ENCODE measurements at regions not wholly inside any gene's neighbourhood (a gene's known extent, or its start where the extent isn't known, plus 50 kb on each side); places are given as distances from the start of the nearest gene placed in this dataset.
"Not testable (repeated sequence)": the region's sequence is repeated elsewhere in the genome, so short reads cannot be mapped to it uniquely, and the experiment has no call there.

- not testable (repeated sequence) for DNase-seq
Measured at GRCh38 chr6:102808944-102809505, 1415.5 kb downstream of the GRIK2 start.

GRCh38 chr6:102799051-102799450 is 1405.5 kb downstream of the GRIK2 start:
- DNase-seq = no peak

- DNase-seq = no peak
Measured at GRCh38 chr6:102798636-102799035, 1405.1 kb downstream of the GRIK2 start.

- DNase-seq = no peak
Measured at GRCh38 chr6:102793752-102794151, 1400.2 kb downstream of the GRIK2 start.

GRCh38 chr6:102774326-102774725 is 1380.8 kb downstream of the GRIK2 start:
- DNase-seq = no peak

GRCh38 chr6:102773636-102774035 is 1380.1 kb downstream of the GRIK2 start:
- no peak for DNase-seq

- DNase-seq = no peak
Measured at GRCh38 chr6:102766963-102767362, 1373.5 kb downstream of the GRIK2 start.

GRCh38 chr6:102764317-102764716 is 1370.8 kb downstream of the GRIK2 start:
- no peak for DNase-seq

GRCh38 chr6:102763891-102764290 is 1370.4 kb downstream of the GRIK2 start:
- no peak for DNase-seq

- no peak for DNase-seq
Measured at GRCh38 chr6:102761872-102762271, 1368.4 kb downstream of the GRIK2 start.

GRCh38 chr6:102759415-102759814 is 1365.9 kb downstream of the GRIK2 start:
- DNase-seq = no peak

- DNase-seq = not testable (repeated sequence)
Measured at GRCh38 chr6:102758536-102758935, 1365.0 kb downstream of the GRIK2 start.

GRCh38 chr6:102749210-102749971 is 1355.9 kb downstream of the GRIK2 start:
- no peak for DNase-seq

GRCh38 chr6:102746941-102747340 is 1353.4 kb downstream of the GRIK2 start:
- DNase-seq = no peak

GRCh38 chr6:102742754-102743356 is 1349.3 kb downstream of the GRIK2 start:
- no peak for DNase-seq

- no peak for DNase-seq
Measured at GRCh38 chr6:102742028-102742427, 1348.5 kb downstream of the GRIK2 start.

GRCh38 chr6:102736941-102737368 is 1343.4 kb downstream of the GRIK2 start:
- DNase-seq = no peak

- DNase-seq = no peak
Measured at GRCh38 chr6:102732898-102733297, 1339.4 kb downstream of the GRIK2 start.

- DNase-seq = not testable (repeated sequence)
Measured at GRCh38 chr6:102722086-102722485, 1328.6 kb downstream of the GRIK2 start.

- DNase-seq = no peak
Measured at GRCh38 chr6:102717737-102718456, 1324.4 kb downstream of the GRIK2 start.

- no peak for DNase-seq
Measured at GRCh38 chr6:102717252-102717651, 1323.7 kb downstream of the GRIK2 start.

GRCh38 chr6:102701019-102701418 is 1307.5 kb downstream of the GRIK2 start:
- DNase-seq = no peak

GRCh38 chr6:102686461-102686860 is 1293.0 kb downstream of the GRIK2 start:
- no peak for DNase-seq

GRCh38 chr6:102680413-102680812 is 1286.9 kb downstream of the GRIK2 start:
- DNase-seq = no peak
